ENCODE measurements at regions not wholly inside any gene's neighbourhood (a gene's known extent, or its start where the extent isn't known, plus 50 kb on each side); places are given as distances from the start of the nearest gene placed in this dataset.
A peak's percentile ranks its signal among the peaks of the same experiment; 100 is the strongest.

DNA sequence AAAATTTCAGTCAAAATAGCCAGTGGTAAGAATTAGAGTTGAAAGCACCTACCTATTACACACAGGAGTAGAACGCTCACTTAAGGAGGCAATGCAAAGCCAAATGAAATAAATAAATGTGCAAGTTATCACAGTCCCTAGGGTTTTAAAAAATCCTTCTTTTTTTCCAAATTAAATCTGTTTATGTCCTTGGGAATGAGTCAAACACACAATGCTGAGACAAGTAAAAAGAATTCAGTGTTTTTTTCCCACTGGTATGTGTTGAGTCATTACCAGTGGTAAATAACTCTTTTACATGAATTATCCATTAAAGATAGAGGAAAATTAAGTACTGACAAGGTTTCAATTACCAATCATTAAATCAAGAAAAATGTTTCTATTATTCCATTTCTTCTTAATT lies 438.6 kb downstream of the TNS3 start:
- DNase-seq (no peak), ATAC-seq (no peak)
- H3K9me3 ChIP-seq, result no peaks in the 10 kb centered on the region
- intact Hi-C loops (cut with DNase I), result no loop called here
- H3K27me3 ChIP-seq, result no peaks in the 10 kb centered on the region
- TF ChIP-seq, protein P1, sequence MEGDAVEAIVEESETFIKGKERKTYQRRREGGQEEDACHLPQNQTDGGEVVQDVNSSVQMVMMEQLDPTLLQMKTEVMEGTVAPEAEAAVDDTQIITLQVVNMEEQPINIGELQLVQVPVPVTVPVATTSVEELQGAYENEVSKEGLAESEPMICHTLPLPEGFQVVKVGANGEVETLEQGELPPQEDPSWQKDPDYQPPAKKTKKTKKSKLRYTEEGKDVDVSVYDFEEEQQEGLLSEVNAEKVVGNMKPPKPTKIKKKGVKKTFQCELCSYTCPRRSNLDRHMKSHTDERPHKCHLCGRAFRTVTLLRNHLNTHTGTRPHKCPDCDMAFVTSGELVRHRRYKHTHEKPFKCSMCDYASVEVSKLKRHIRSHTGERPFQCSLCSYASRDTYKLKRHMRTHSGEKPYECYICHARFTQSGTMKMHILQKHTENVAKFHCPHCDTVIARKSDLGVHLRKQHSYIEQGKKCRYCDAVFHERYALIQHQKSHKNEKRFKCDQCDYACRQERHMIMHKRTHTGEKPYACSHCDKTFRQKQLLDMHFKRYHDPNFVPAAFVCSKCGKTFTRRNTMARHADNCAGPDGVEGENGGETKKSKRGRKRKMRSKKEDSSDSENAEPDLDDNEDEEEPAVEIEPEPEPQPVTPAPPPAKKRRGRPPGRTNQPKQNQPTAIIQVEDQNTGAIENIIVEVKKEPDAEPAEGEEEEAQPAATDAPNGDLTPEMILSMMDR (IDR thresholded peaks at IDR 0.05), result no peak
- no peak overlapping the region for H3K4me3 ChIP-seq
- no peaks in the 10 kb centered on the region for H3K36me3 ChIP-seq
- peaks cover 0 to 9% of the 10 kb centered on the region in 2 donors for H3K4me1 ChIP-seq
- no peak overlapping the region for H3K27ac ChIP-seq

DNA sequence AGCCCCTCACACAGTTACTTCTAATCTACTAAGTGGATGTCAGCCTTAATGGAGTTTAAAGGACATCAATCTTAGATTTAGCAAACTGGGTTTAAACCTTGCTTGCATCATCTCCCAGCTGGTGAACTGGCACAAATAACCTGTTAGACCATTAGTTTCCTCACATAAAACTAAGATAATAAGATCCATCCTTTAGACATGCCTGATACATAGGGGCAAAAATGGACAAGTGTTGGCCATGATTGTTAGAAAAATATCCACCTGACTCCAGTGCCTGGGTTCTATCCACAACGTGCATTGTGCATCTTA lies 439.1 kb downstream of the TNS3 start:
- Histone ChIP-seq H3K4me3 (no peak overlapping the region), H3K27me3 (no peaks in the 10 kb centered on the region), H3K27ac (no peak overlapping the region), H3K9me3 (no peaks in the 10 kb centered on the region), H3K36me3 (no peaks in the 10 kb centered on the region), H3K4me1 (peaks cover 0 to 4% of the 10 kb centered on the region in 2 donors)
- intact Hi-C loops (cut with DNase I), result no loop called here
- DNase-seq (no peak), ATAC-seq (no peak)
- TF ChIP-seq, protein P1 (IDR thresholded peaks at IDR 0.05), result no peak

DNA sequence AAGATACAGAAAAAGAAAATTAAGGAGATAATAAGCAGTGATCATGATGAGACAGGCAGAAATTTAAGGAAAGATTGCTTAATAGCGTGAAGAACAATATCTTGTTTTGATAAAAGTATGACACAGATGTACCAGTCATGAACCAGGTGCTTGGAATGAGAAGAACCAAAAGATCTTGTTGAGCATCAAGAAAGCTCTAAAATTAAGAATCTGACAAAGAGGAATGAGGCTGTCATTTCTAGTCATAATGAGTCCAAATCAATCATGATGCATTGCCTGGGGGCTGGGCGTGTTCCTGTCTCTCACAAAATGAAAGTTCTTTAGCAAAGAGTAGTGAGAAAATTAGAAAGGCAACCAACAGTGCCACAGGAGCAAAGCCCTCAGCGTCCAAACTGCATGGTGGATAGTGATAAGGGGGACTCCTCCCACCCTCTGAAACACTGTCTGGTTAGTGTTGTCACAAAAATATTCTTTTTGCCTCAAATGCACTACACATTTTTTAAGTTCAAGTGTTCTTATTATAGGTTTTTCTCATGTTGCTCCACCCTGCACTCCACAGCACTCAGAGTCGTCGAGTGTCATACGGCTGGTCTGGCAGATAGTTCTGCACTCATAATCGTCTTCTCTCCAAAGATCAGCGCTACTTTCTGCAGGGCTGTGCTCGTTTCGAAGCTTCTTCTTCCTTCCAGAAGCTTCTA lies 439.6 kb downstream of the TNS3 start:
- ATAC-seq (peak; percentile 45), DNase-seq (no peak)
- Histone ChIP-seq H3K27ac (no peak overlapping the region), H3K4me1 (no peaks in the 10 kb centered on the region), H3K4me3 (no peak overlapping the region), H3K36me3 (no peaks in the 10 kb centered on the region), H3K9me3 (no peaks in the 10 kb centered on the region), H3K27me3 (no peaks in the 10 kb centered on the region)
- TF ChIP-seq, protein P1 (IDR thresholded peaks at IDR 0.05), result no peak
- intact Hi-C loops (cut with DNase I), result no loop called here

DNA sequence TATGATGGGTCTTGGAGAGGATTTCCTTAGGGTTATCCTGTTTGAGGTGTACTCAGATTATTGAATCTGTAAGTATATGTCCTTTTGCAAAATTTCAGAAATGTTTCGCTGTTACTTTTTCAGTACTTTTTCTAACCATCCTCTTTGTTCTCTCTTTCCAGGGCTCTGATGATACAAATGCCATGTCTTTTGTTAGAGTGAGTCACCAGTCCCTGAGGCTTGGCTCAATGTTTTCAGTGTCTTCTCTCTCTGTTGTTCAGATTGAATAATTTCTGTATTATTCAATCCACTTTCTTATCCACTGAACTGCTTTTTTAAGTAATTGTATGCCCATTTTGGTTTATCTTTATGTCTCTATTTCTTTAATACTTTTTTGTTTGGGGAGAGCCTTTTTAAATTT lies 449.4 kb downstream of the TNS3 start:
- intact Hi-C loops (cut with DNase I), result no loop called here
- Histone ChIP-seq H3K27ac (no peak overlapping the region), H3K4me3 (no peak overlapping the region), H3K27me3 (no peaks in the 10 kb centered on the region), H3K9me3 (no peaks in the 10 kb centered on the region), H3K4me1 (no peaks in the 10 kb centered on the region), H3K36me3 (no peaks in the 10 kb centered on the region)
- ATAC-seq, result no peak
- TF ChIP-seq, protein P1 (IDR thresholded peaks at IDR 0.05), result no peak
- DNase-seq, result no peak

DNA sequence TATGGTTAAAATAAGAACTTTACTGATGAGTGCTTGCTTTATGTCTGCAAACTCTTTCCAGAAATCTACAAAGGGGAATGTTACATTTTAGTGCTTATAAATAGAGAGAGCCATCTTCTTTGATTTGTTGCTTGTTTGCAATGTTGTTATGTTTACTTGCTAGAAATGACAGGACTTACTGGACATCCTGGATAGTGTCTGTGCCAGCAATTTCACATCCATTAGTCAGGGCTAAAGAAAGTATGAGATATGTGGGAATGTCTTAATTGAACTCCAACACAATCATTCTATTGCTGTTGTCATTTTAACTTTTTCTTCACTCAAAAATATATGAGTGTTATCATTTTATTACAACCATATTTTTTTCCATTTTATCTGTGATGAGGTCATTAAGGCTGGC lies 453.2 kb downstream of the TNS3 start:
- Histone ChIP-seq H3K4me1 (no peaks in the 10 kb centered on the region), H3K36me3 (no peaks in the 10 kb centered on the region), H3K9me3 (no peaks in the 10 kb centered on the region), H3K4me3 (no peak overlapping the region), H3K27me3 (no peaks in the 10 kb centered on the region), H3K27ac (no peak overlapping the region)
- ATAC-seq (no peak), DNase-seq (no peak)
- intact Hi-C loops (cut with DNase I), result no loop called here
- TF ChIP-seq, protein P1 (IDR thresholded peaks at IDR 0.05), result no peak

Data from left lung (tissue), 4 donors.